CD4-positive, alpha-beta T cell treated with Interleukin-15 for 4 hours (primary cell): ENCODE measurements at regions not wholly inside any gene's neighbourhood (a gene's known extent, or its start where the extent isn't known, plus 50 kb on each side); places are given as distances from the start of the nearest gene placed in this dataset.

Source experiments
- DNase-seq: peaks from one replicate; pipeline ENCODE4 v3.0.0-alpha.2; 2020; ENCODE audit warnings: low spot score

DNA sequence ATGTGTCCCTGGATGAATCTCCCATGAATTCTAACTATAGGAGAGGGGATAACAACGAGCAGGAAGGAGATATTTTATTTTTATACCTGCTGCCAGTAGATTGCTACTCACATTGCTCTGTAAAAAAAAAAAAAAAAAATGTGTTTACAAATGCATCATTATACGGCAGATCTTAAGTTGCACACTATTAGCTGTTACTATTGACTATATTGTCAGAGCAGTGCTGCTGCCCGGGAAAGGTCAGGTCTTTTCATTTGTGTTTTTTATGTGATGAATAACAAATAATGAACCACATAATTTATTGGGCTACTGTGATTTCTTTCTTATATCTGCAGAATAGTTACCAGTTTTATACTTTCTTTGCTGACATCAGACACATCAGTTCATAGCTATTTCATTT lies 393.3 kb downstream of the C6orf118 start:
- no peak for DNase-seq

DNA sequence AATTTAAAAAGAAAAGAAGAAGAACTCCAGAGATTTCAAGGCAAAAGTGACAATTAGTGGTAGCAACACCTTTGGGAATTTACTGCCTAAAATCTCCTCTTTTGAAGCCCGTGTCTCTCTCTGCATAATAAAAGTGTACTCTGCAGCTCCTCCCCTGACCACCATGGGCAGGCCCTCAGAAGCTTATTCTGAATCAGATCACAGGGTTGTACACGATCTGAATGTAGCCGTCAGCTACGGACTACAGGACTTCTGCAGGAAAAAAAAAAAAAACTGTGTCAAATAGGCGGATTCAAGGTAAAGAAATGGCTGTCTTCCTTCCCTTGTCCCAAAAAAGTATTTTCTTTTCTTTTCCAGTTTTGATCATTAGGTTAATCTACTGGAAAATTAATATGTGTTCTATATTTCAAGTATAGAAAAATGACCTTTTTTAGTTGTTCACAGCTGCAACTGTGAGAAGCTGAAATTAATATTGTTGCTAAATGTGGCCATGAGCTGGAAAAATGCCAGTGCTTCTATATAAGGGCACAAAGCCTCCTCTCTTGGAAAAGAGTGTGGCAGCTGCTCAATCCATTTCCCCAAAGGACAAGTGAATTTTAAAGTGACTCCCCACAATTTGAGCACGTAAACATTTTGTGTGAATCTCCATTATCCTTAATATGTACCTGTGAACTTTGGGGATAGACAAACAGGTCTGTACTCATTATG lies 397.4 kb downstream of the C6orf118 start:
- DNase-seq: no peak

DNA sequence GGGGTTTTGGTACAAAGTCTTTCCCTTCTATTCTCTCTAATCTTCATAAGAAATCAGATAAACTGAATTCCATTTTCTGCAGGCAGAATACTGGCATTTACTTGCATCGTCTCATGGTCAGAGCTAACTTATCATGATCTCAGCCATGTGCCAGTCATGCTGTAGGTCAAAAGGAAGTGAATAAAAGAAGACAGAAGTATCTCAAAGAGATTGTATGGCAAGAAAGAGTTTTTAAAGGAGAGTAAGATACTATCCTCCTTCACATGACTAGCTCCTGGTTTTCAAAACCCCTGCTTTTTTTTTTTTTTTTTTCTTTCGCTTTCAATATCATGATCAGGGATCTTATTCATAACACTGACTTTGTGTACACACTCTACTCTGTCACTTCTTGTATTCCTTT lies 398.3 kb downstream of the C6orf118 start:
- no peak for DNase-seq

DNA sequence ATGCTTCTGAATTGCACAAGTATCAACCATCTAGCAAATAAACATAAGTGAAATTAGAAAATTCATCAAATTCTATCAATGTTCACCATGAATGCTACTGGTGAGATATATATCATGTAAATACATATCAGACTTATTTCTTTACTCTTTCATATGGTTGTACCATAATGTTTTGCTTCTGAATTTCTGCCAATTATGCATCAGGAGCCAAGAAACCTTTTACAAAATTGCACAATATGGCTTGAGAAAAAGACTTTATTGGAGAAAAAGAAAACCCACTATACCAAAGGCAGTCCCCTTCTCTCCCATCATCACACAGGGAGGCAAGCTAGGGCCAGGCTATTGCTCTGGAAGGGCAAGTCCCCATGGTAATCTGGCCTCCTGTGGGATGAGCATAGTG lies 402.6 kb downstream of the C6orf118 start:
- no peak for DNase-seq

DNA sequence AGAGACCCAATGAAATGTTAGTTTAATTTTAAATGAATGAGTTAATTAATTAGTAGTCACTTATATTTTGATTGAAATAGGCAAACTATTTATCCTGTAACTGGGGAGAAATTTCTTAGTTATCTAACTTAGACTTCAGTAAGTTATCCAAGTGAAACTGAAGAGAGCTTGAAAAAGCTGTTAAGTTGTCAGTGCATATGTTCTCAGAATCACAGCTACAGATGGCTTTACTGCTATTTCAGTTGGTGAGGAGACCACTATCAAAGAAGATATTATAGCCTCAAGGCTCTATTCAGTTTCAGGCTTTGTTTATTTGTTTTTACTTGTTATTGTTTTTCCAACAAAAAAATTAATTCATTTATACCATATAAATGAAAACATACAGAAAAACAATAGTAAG lies 404.1 kb downstream of the C6orf118 start:
- DNase-seq: no peak

DNA sequence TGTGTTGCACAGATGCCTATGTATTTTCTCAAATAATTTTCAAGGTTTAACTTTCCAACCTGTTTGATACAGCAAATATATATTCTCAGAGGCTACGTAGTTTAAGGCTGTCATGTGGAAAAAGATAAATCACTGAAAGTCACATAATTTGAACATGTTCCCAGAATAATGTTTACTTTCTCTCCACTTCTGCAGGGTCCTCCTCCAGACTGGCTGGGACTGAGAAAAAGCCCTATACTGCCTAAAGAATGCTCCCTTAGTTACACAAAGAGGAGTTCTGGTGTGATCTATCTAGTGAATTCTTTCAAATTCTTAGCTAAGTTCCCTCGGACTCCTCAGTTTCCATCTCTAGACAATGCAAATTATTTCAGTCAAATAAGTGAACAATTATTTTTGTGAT lies 411.0 kb downstream of the C6orf118 start:
- no peak for DNase-seq

DNA sequence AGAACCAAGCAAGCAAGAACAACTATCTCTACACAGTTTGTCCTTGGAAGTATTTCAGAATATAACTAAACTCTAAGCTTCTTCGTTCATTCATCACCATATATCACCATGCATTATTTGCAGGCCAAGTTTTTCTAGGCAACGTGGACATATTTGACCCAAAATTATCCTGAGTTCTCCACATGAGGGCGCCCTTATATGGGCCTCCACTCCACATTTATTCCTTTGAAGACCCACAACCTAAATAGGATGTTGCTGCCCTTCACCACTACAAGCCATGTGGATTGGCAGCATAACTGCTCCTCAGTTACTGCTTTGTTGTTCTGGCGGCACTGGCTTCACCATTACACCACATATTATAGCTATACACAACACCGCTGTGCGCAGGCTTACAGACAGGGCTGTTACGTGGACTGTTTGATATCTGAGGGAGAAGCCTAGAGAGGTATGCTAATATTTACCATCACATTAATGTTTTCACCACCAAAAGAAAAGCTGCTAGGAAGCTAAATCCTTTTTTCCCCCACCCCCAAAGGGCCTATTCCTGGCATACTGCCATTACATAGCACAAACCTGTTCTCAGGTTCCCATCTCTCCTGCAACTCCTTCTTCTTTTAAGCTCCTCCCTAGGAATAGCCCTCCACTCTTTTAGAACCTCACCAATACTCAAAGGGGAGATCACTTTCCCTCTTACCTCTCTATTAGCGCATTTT lies 411.7 kb downstream of the C6orf118 start:
- DNase-seq: no peak

DNA sequence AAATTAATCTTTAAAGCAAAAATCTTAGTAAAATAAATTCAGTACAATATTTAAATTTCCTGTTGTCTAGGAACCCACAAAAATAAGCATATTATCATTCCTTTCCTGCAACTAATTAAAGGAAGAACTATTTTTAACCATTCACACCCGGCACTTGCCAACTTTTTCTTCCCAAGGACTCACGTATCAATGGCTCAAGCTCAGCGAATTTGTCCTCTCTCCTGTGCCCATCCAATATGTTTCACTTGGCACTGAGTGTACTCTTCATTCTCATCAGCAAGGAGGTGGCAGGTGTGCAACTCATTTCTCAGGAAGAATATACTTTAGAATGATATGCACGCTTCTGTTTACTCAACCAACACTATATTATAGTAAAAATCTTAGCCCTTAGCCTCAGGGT lies 419.4 kb downstream of the C6orf118 start:
- no peak for DNase-seq

DNA sequence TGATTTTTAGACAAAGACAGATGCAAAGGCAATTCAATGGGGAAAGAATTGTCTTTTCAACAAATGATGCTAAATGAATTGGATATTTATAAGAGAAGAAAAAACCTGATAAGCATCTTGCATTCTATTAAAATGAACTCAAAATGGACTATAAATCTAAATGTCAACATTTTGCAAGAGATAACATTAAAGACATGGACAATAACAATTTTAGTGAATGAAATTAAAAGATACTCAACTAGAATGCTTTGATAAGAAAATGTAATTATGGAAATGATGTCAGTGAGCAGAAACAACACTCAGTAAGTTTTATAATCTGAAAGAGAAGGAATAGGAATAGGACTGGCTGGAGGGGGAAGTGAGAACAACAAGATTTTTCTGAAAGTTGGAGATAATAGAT lies 421.7 kb downstream of the C6orf118 start:
- DNase-seq: no peak

DNA sequence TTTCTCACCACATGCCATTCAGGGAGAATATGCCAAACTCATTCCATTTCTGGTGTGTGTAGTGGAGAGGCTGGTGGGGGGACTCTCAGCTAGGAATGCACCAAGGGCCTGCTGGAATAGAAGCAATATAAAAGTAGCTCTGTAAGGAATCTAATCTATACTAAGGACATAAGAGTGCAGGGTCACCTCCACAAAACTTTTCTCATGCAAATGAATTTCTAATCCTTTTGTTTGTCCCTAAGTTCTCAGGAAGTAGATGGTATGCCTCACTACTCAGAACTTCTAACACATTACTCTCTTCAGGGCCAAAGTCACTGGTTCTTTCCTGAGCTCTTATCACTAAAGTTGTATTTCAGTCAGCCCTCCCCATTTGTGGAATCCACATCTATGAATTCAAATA lies 427.2 kb downstream of the C6orf118 start:
- DNase-seq: no peak

DNA sequence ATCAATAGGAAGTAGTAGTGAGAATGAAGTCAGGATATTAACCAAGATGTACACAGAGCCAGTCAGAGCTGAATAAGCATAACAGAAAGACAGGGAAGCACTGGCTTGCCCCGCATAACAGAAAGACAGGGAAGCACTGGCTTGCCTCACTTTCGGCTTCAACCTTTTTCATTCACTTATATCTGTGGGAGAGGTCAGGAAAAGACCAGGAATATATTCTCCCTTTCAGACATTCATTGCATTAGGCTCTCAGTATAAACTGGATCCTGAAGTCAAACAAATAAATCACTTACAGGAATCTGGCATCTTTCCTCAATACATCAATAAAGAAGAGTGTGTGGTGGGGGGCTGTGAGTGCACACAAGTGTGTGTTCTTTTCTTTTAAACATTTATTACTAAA lies 437.6 kb downstream of the C6orf118 start:
- DNase-seq: no peak

DNA sequence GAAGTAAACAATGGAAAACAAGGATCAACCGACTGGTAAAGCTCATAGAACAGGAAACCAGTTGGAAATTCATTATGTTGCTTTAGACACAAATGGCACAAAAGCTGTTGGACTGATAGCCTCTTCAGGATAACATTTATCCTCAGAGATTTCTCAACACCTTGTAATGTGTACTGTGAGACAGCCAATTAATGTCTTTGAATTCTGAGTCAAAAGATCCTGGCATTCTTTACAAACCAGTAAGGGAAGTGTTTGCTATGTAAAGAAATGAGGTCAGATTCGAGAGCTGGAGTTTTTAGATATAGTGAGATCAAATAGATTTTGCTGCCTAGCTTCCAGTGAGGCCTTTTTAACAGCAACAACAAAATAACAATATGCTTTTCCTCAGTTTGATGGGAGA lies 439.2 kb downstream of the C6orf118 start:
- no peak for DNase-seq

DNA sequence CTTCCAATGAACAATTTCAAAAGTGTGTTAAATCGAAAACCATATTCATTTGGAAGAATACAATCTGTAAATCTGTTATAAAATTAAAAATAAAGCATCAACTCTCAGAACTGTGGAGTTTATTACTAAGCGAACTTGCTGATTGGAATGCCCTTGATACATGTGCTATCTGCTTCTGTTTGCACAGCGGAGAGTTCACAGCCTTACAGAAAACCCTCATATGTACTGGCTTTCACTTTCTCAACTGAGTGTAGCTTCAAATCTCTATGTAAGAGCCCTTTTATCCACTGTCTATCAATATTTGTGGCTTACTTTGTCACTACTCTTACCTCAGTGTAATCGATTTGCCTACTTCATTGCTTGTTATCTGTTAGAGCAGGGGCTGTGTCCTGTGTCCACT lies 447.4 kb downstream of the C6orf118 start:
- DNase-seq: no peak

DNA sequence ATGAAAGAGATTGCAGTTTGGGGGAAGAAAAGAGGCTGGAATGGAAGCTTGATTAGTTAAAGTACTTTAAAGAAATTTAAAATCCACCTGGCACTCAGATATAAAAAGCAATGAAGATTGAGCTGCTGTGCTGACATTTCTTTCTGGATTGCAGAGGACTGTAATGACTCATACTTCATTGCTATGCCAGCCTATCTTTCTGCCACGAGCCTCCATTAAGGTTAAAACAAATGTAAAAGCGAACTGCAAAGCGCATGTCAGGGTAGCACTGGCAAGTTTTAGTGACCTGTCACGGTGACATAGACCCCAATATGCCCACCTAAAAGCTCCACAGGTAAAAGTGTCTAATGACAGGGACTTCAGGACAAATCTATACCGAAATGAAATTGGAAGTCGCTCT lies 449.6 kb downstream of the C6orf118 start:
- DNase-seq: no peak

DNA sequence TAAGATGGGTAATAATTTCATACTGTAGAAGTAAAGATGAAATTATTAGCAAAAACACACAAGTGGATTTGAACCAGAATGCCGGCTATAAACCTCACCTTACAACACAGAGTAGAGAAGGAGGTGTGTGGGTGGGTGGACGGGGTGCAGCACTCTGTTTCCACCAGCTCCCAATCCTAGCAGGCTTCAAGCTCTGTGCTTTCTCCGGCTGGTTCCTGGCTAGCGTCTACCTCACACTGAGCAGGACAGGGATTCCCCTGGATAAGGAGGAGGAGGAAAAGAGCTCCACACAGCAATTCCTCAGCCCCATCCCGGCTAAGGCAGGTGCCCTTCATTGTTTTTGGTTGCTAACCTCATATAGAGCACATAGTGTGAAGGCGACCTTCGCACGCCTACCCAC lies 453.3 kb downstream of the C6orf118 start:
- no peak for DNase-seq

DNA sequence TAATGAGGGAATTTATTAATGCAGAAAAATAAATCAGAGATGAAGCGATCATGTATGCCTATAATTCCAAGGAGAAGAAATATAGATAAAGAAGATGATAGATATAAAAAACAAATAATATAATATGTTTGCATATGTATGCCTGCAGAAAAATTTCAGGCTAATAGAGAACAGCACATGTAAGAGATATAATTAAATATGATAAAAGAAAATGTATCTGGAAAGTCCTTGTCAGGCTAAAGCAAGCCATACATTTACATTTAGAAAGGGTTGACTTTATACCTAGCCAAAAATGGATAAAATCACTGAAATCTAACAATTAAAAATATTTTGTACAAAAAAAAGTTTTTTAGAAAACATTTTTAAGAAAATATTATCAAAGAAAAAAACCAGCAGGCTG lies 454.1 kb downstream of the C6orf118 start:
- DNase-seq: no peak

DNA sequence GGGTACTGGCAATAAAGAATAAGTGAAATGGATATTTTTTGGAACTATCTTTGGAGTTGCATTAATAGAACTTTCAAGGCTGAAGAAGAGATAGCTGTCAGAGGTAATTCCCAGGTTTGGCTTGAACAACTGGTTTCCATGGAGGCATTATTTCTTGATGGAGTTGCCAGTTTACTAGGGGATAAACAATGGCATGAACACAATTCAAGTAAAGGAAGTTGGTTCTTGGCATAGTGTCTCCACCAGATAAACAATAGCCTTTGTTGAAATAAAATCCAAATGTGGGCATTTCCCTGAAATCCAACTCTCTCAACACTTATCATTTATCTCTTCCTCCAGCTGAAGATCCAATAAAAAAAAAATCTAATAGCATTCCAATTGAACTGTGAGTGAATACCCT lies 454.9 kb downstream of the C6orf118 start:
- DNase-seq: no peak

DNA sequence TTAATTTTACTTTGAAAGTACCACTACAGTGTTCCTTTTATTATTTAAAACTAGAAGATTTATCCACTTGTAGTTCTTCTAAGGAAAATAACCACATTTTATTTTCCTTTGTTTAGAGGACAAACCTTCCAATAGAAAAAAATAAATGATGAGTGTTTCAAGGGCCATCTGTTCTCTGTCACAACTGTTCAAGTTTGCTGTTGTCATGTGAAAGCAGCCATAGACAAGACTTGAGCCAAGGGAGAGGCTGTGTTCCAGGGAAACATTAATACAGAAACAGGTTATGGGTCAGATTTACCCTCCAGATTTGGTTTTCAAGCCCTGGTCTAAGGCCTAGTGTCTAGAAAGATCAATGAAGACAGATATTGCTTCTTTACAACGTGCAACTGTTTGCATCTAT lies 463.6 kb downstream of the C6orf118 start:
- no peak for DNase-seq

DNA sequence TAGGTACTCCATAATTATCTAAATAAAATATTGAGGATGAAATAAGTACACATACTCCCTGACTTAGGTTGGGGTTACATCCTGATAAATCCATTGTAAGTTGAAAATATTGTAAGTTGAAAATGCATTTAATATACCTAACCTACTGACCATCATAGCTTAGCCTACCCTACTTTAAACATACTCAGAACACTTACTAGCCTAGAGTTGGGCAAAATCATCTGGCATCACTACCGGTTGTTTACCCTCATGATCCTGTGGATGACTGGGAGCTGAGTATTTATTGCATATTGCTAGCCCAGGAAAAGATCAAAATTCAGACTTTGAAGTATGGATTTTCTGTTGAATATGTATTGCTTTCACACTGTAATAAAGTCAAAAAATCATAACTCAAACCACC lies 467.3 kb downstream of the C6orf118 start:
- no peak for DNase-seq

DNA sequence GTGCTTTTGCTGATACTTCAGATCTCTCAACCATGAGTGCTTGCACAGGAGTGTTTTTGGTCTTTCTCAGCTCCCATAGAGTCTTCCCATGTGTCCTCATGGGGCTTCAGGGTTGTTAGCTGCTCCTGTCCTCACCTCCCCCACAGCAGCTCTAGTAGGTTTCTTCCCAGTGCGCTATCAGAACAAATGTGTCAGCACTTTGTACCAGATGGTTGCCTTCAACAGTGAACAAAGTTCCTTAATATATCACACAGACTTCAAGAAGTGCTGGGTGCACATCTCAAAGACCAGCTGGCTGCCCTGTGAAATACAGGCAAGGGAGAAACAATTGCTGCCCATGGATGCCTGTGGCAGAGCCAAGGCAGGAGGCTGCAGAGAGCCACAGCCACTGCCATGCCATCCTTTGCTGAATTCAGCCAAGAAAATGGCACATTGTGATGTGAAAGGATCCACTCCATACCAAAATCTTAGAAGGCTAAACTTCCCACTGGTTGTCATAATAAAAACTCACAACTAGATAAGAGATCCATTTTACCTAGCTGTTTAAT lies 471.3 kb downstream of the C6orf118 start:
- DNase-seq: no peak

DNA sequence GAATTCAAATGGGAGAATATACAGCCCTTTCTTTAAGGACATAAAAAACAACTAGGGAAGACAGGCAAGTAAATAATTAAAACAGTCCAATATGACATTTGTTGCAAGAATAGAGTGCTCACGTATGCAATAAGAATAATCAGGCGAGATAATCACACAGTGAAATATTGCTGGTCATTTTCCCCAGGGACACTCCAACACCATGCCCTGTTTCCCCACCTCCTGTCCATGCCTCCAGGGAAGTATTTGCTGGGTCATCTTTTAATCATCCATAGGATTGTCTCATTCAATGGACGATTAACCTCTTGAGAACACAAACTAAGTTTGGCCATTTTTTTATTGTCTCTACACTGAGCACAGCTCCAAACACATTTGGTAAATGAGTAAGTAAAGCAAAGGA lies 472.9 kb downstream of the C6orf118 start:
- no peak for DNase-seq

DNA sequence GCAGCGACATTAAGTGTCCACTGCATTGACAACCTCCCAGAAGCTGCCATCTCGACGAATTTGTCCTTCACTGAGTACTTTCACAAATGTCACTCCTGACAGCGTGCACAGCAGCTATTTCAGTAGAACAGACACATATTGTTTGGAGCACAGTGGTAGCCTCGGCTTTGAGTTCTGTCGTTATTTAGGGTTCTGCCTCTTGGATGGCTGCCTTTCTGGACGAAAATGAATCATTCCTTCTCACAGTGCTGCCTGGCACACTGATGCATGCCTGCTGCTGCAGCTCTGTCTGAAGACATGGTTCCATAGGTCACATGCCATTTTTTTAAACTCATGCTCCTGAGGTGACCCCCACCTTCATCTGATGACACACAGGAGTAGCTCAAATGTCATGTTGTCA lies 477.0 kb downstream of the C6orf118 start:
- no peak for DNase-seq

DNA sequence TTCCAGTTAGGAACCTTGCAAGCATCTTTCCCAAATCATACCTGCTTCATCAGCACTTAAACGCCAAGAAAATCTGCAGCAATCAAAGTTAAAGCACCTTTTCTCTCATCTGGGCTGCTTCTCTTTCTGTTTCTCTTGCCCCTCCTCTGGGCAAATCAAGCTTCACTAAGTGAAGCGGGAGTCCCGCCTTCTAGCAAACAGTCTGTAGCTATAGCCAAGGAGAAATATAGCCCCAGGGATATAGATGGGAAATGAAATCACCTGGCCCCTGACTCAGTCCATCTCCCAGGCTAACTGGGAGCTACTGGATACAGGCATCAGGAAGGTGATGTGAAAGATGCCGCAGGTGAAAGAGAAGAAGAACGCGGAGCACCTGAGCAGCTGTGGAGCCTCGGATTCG lies 481.9 kb downstream of the C6orf118 start:
- no peak for DNase-seq
